GM18870 (cell line): ENCODE measurements at regions not wholly inside any gene's neighbourhood (a gene's known extent, or its start where the extent isn't known, plus 50 kb on each side); places are given as distances from the start of the nearest gene placed in this dataset.
"Not testable (repeated sequence)": the region's sequence is repeated elsewhere in the genome, so short reads cannot be mapped to it uniquely, and the experiment has no call there.

Experiments used
- ATAC-seq: cut with Tn5 transposase; IDR thresholded peaks from one replicate; pipeline ENCODE4 v1.9.1; 2021; ENCODE audit warnings: moderate library complexity; ENCODE audit not compliant: unreplicated experiment

DNA sequence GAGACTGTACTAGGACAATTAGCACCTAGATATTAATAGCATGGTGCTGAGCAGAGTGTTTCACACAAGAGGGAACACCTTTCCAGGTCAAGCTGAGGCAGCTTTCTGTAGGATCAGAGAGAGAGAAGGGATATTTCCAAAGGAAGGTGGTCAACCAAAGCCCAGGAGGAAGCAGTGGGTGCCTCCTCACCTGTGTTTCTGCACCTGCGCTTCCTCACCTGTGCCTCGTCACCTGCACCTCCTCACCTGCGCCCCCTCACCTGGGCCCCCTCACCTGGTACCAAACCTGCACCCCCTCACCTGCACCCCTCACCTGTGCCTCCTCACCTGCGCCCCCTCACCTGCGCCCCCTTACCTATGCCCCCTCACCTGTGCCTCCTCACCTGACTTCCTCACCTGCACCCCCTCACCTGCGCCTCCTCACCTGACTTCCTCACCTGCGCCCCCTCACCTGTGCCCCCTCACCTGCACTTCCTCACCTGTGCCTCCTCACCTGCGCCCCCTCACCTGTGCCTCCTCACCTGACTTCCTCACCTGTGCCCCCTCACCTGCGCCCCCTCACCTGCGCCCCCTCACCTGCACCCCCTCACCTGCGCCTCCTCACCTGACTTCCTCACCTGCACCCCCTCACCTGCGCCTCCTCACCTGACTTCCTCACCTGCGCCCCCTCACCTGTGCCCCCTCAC, 67.9 kb downstream of the TTLL2 start:
- ATAC-seq: no peak

DNA sequence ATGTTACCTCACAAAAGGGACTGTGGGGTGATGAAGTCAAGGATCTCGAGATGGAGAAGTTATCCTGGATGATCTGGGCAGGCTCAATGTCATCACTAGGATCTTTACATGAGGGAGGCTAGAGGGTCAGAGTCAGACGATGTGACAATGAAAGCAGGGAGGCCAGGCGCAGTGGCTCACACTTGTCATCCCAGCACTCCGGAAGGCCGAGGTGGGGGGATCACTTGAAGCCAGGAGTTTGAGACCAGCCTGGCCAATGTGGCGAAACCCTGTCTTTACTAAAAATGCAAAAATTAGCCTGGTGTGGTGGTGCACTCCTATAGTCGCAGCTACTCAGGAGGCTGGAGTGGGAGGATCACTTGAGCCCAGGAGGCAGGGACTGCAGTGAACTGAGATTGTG, 68.8 kb downstream of the TTLL2 start:
- no peak for ATAC-seq

DNA sequence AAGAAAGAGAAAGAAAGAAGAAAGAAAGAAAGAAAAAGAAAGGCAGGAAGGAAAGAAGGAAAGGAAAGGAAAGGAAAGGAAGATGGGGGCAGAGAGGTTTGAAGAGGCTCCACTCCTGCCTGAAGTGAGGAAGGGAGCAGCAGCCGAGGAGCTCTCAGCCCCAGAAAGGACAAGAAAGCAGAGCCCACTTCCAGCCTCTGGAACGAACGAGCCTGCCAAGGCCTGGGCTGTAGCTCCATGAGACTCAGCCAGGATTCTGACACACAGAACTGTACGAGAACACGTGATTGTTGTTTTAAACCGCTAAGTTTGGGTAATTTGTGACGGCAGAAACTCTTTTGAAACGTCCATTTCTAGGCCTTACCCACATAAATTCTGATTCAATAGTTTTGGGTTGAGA, 69.5 kb downstream of the TTLL2 start:
- no peak for ATAC-seq

- no peak for ATAC-seq
These were observed 69.9 kb downstream of the TTLL2 start for GRCh38 chr6:167394820-167395219.

DNA sequence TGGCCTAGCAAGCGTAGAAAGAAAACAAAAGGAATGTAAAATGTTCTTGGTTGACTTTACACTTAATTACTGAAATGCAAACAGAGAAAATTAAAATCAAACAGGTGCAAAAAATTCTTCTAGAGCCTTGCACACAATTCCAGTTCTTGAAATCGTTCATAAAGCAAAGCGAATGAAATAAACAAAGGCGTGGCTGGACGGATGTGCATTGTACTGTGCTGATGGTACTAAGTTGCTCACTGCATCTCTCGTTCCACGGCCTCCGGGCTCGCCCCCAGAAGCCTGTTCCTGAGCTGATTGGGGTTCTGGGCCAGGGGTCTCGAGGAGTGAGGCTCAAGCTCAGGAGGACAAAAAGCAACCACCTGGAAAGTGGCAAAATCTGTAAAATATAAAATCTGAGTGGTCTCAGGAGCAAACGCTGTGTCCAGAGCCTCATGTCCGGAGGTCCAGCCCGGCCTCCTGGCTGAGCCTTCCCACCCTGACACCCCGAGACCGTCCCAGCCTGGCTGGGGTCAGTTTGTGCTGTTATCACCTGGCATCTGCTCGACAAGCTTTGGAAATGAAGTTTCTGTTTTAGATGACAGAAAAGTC, 71.3 kb downstream of the TTLL2 start:
- ATAC-seq: no peak

GRCh38 chr6:167396659-167397490, 72.0 kb downstream of the TTLL2 start:
- no peak for ATAC-seq

- ATAC-seq: no peak
These were observed 72.8 kb downstream of the TTLL2 start for GRCh38 chr6:167397712-167398111.

GRCh38 chr6:167398214-167399050, 73.5 kb downstream of the TTLL2 start:
- ATAC-seq: no peak

DNA sequence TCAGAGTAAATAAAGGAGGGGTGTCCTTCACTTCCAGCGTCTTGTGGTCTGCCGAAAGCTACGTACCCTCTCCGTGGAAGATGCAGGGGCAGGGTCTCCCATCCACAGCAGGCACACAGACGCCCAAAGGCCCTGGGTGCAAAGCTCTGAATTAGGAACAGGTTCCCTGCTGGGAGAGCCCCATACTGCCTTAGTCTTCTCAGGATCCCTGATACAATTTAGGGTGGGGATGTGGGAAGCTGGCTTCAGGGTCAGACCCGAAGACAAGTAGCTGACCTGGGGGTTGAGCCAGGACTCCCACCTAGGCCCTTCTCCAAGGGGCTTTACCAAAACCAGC, 74.1 kb downstream of the TTLL2 start:
- no peak for ATAC-seq

- ATAC-seq: no peak
These were observed 74.7 kb downstream of the TTLL2 start for GRCh38 chr6:167399599-167399998.

DNA sequence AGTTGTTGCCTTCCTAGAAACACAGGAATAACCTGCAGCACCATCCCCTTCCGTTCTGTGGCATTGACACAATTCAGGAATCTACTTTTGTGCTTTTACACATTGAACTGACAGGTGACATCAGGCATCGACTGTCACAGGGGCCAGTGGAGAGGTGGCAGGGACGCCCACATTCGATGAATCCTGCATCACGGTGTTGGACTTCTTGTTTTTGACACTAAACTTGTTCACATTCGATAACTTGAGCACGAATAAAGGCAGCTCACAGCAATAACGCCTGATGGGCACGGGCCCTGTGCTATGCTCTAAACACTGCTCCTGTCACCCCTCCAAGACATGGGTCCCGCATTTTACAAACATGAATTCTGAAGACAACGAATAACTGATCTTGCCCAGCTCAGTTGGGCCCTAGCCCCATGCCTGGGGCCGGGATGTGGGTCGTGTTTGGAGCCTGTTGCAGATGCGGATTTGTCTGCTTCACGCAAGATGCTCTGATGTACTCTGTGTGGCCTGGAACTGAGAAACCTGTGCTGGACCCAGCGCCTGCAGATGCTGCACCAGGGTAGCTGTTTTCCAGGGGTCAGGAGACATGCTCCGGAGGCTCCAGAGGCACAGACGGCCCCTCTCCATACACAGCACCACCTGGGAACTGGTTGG, 75.7 kb downstream of the TTLL2 start:
- ATAC-seq: no peak

- no peak for ATAC-seq
These were observed 76.8 kb downstream of the TTLL2 start for GRCh38 chr6:167401525-167402194.

- no peak for ATAC-seq
These were observed 77.4 kb downstream of the TTLL2 start for GRCh38 chr6:167402195-167402686.

- ATAC-seq: no peak
These were observed 78.5 kb downstream of the TTLL2 start for GRCh38 chr6:167403427-167403826.

DNA sequence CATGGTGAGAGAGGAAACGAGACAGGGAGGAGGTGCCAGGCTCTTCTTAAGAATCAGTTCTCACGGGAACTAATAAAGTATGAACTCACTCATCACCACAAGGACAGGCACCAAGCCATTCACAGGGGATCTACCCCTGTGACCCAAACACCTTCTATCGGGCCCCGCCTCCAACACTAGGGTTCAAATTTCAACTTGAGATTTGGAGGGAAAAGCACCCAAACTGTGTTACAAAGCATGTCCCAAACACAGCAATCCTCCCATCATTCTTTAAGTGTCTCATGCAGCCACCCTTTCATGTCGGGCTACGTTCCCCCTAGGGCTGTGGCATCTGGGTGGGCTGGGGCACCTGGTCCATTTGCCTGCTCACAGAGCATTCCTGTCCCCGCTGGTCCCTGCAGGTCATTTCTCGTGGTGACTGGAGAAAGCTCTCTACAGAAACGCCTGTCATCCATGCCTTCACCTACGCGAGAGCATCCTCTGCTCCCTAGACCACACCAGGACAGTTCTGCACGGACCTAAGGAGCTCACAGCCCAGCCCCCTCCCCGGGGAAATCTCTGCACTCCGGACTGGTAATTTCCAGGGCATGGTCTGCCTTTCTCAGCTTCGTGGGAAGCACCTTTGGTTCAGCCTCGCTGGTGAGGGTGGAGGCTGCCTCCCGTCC, 79.6 kb downstream of the TTLL2 start:
- no peak for ATAC-seq

DNA sequence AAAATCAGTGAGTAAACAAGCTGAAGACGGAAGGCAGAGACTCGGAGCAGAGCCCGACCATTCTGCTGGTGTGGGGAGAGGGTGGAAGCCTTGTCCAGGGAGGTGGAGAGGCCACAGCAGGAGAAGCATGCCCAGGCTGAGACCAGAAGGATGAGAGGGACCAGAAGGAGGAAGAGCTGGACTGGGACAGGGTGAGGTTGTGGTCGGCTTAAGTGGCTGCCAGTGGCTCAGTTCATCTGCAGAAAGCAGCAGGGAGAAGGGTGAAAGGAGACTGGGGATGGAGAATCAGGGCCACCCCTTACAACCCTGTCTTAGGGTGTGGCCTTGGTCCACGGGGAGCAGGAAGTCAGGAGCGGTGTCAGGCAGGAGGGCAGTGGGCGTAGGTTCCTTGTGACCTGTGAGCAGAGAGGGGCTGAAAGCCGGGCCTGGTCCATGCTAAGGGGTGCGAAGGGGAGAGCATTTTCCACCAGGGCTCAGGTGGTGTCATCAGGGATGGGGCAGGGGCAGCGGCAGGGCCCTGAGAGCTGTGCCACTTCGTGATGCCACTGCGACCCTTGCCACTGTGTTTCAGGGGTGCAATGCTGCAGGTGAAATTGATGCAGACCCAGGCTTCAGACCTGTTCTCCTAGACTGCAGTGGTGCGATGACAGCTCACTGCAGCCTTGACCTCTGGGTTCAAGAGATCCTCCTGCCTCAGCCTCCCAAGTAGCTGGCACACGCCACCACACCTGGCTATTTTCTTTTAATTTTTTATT, 81.1 kb downstream of the TTLL2 start:
- ATAC-seq: no peak

DNA sequence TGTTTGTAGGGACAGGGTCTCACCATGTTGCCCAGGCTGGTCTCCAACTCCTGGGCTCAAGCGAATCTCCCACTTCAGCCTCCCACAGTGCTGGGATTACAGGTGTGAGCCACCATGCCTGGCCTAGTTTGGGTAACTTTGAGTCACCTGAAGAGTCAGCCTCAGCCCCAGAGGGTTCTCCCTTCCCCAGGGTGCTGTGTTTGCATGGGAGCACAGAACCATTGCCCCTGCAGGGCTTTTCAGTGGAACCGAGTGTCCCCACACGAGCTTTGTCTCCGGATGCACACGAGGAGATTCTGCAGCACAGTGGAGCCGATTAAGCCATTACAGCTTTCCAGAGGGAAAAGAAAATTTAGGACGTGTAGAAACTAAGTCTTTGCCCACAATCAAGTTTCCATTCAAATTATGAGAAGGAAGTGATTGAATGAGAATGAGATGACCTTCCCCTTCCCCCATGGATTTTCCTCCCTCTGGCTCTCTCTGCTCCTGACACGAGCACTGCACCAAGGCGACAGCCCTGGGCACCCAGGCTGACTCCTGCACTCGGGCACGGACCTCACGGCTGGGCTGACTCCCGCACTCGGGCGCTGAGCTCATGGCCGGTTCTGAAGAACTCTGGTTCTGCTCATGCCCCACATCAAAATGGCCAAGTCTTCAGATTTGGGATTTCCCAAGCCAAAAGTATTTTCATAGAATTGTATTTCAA, 81.8 kb downstream of the TTLL2 start:
- not testable (repeated sequence) for ATAC-seq
